ENCODE measurements at regions not wholly inside any gene's neighbourhood (a gene's known extent, or its start where the extent isn't known, plus 50 kb on each side); places are given as distances from the start of the nearest gene placed in this dataset.

DNA sequence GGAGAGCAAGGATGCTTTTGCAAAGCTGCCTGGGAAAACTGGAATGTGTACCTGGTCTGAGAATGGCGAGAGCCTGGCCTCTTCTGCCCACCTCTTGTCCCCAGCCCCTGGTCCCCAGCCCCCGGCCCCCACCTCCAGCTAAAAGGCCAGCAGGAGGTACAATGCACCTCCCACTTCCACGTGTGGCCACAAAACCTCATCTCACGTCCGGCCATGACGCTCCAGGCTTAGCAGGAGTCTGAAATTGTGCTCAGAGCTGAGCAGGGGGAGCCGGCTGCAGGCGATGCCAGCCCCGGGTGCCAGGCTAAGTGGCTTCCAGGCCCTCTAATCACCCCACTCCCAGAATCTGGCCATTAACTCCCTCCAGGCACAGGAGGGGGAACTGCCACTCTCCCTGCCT is 83.1 kb upstream of the PRR20G start:
- TF ChIP-seq, protein P1, sequence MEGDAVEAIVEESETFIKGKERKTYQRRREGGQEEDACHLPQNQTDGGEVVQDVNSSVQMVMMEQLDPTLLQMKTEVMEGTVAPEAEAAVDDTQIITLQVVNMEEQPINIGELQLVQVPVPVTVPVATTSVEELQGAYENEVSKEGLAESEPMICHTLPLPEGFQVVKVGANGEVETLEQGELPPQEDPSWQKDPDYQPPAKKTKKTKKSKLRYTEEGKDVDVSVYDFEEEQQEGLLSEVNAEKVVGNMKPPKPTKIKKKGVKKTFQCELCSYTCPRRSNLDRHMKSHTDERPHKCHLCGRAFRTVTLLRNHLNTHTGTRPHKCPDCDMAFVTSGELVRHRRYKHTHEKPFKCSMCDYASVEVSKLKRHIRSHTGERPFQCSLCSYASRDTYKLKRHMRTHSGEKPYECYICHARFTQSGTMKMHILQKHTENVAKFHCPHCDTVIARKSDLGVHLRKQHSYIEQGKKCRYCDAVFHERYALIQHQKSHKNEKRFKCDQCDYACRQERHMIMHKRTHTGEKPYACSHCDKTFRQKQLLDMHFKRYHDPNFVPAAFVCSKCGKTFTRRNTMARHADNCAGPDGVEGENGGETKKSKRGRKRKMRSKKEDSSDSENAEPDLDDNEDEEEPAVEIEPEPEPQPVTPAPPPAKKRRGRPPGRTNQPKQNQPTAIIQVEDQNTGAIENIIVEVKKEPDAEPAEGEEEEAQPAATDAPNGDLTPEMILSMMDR (IDR thresholded peaks at IDR 0.05): no peak
- TF ChIP-seq POLR2A (IDR thresholded peaks at IDR 0.05): no peak
